Vagina (tissue), 2 donors: ENCODE measurements at regions not wholly inside any gene's neighbourhood (a gene's known extent, or its start where the extent isn't known, plus 50 kb on each side); places are given as distances from the start of the nearest gene placed in this dataset.

Source experiments
- POLR2A ChIP-seq, 2 donors: fragments of 450-650 bp; IDR thresholded peaks; one replicate each; pipeline ENCODE4 v1.6.1; 2017; ENCODE audit warnings: antibody characterized with exemption in 2 of 2, mild to moderate bottlenecking in 2 of 2, moderate library complexity in 2 of 2
- POLR2AphosphoS5 ChIP-seq, 2 donors: sonication (generic); formaldehyde crosslinking; IDR thresholded peaks; one replicate each; pipeline ENCODE4 v1.9.0; 2017; ENCODE audit warnings: antibody characterized with exemption in 2 of 2, mild to moderate bottlenecking in 2 of 2, low read depth in 1 of 2; ENCODE audit not compliant: insufficient read depth in 1 of 2
- TF ChIP-seq, protein P1 (sequence below), 3 experiments: fragments of 450-650 bp in 2 of 3; fragments of 200-600 bp in 1 of 3; sonication (generic) in 1 of 3; IDR thresholded peaks; one replicate each; pipeline ENCODE4 v1.5.1; 2017 to 2019; ENCODE audit warnings: antibody characterized with exemption in 3 of 3, mild to moderate bottlenecking in 2 of 3, moderate library complexity in 2 of 3

DNA sequence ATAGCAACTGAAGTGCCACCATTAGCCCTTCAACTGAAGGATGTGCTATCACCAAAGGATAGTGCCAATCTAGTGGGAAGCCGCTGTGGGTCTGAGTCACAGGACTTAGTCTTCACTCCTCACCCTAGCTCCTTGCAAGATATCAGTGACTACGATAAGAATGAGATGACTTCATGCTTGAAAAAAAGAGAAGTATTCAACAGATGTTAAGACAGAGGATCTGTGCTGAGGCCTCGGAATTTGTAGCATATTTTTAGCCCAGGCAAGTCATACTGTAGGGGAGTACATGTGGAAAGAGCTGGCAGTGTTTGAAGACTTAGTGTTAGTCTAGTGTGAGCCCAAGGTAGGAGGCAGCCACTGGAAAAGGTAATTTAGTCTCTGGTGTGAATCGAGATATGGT lies 270.7 kb upstream of the LRTM1 start:
- TF ChIP-seq POLR2A (IDR thresholded peaks at IDR 0.05) (no peak), POLR2AphosphoS5 (IDR thresholded peaks at IDR 0.05; ENCODE audit: insufficient read depth in 1 of 2, low read depth in 1 of 2) (no peak)
- TF ChIP-seq, protein P1, sequence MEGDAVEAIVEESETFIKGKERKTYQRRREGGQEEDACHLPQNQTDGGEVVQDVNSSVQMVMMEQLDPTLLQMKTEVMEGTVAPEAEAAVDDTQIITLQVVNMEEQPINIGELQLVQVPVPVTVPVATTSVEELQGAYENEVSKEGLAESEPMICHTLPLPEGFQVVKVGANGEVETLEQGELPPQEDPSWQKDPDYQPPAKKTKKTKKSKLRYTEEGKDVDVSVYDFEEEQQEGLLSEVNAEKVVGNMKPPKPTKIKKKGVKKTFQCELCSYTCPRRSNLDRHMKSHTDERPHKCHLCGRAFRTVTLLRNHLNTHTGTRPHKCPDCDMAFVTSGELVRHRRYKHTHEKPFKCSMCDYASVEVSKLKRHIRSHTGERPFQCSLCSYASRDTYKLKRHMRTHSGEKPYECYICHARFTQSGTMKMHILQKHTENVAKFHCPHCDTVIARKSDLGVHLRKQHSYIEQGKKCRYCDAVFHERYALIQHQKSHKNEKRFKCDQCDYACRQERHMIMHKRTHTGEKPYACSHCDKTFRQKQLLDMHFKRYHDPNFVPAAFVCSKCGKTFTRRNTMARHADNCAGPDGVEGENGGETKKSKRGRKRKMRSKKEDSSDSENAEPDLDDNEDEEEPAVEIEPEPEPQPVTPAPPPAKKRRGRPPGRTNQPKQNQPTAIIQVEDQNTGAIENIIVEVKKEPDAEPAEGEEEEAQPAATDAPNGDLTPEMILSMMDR (IDR thresholded peaks at IDR 0.05) = no peak
